NCI-H345 treated with DMSO at 0.1 percent for 48 hours (cell line): ENCODE measurements at regions not wholly inside any gene's neighbourhood (a gene's known extent, or its start where the extent isn't known, plus 50 kb on each side); places are given as distances from the start of the nearest gene placed in this dataset.

Experiments
- DNase-seq: peaks from one replicate; lab custom pipeline; 2025; ENCODE audit not compliant: unreplicated experiment; lab: John Stamatoyannopoulos, UW

DNA sequence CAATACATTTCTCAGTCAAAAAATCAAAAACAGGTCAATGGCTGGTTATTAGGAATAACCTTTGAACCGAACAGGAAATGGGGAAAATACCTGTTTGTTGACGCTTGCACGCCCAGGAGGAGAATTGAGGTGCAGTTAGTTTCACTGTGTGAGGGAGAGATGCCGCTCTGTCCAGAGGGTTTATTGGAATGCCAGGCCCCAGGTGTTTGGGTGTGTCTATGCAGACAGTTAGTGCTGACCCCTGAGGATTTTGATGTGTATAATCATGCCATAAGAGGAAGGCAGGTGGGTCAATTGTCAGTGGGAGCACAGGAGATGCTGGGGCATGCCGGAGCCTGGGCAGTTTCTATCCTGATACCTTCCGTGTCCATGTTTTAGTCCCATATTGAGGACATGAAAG lies 100.8 kb upstream of the DIO3 start:
- no peak for DNase-seq

DNA sequence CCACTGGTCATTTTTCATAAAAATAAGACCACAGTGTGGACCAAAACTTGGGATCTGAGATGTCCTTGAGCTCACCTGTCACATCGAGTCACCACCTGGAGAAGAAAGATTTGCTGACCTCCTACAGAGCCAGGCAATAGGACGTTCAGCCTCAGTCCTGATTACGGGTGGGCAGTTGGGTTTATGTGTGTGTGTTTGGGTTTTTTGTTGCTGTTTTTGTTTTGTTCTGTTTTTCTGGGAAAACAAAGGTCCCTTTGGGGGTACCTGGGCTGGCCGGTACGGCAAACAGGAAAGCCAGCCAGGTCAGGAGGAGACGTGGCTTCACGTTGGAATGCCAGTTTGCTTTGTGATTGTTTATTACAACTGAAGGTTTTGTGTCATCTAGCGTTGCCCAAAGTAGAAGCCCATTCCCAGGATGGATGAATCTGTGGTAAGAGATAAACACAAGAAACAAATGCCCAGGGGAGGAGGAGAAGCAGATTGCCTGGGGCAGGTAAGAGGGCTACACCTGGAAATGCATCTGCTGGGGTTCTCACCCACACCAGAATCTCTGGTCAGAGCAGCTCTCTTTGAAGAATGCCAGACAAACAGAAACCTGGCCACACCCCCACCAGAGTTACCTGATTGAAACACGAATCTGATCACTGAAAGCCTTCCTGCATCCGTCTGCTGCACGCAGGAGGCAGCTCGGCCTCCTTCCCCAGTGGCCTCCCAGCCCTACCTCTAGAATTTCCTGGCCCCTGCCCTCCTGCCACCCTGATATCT lies 100.1 kb upstream of the DIO3 start:
- no peak for DNase-seq

DNA sequence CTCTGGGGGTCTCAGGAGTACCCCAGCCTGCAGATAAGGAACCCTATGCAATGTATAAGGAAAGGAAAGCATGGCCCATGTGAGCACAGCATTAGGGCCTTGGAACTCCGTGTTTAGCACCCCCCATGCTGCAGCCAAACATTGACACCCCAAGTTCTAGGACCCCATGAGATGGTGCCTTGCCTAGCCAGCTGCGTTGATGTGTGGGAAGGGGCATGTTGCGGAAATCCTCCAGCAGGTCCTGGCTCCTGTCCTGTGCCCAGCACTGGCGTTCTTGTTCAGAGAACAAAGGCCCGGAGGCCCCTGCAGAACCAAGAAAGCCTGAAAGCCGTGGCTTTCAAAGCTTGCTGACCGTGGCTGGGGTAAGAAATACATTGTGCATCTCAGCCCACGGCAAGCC lies 99.4 kb upstream of the DIO3 start:
- no peak for DNase-seq

DNA sequence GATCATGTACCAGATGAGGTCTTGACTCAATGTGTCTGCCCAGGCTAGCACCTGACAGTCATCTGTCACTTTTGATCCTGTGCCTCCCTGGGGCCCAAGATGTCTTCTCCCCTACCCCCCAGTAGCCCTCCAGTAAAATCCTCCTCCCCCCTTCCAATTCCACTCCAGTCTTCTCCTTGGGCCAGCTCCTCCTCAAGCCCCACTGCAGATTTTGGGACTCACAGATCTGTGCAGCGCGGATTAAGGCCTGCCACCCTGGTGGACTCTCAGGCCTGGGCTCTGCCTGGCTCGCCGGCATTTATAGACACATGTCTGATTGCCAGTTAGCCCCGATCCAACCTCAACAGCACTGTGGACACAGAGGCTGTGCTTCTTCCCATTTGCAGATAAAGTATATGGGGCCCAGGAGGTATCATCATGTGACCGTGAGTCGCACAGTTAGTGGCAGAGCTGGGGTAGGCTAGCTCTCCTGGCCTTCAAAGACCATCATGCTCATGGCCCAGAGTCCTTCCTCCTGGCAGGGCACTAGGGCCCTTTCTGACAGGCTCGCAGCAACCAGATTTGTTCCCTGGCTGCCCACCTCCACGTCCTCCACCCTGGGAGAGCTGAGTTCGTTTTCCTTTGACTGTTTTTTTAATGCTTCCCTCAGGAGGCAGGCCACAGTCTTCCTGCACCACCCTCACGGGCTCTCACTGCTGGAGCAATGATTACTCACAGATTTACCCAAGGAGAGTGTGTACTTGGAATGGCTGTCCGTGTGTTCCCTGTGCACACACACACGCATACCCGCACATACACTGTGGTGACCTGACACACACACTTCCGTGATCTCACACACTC lies 98.3 kb upstream of the DIO3 start:
- DNase-seq: no peak

DNA sequence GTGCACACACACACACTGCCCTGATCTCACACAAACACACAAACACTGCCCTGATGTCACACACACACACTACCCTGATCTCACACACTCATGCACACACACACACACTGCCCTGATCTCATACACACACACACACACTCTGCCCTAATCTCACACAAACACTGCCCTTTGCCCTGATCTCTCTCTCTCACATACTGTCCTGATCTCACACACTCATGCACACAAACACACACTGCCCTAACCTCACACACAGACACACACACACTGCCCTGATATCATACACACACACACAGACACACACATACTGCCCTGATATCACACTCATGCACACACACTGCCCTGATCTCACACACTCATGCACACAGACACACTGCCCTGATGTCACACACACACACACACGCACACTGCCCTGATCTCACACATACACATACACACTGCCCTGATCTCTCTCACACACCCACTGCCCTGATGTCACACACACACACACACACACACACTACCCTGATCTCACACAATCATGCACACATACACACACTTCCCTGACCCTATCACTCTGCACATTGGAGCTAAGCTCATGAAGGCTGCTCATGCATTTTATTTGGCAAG lies 97.6 kb upstream of the DIO3 start:
- no peak for DNase-seq

DNA sequence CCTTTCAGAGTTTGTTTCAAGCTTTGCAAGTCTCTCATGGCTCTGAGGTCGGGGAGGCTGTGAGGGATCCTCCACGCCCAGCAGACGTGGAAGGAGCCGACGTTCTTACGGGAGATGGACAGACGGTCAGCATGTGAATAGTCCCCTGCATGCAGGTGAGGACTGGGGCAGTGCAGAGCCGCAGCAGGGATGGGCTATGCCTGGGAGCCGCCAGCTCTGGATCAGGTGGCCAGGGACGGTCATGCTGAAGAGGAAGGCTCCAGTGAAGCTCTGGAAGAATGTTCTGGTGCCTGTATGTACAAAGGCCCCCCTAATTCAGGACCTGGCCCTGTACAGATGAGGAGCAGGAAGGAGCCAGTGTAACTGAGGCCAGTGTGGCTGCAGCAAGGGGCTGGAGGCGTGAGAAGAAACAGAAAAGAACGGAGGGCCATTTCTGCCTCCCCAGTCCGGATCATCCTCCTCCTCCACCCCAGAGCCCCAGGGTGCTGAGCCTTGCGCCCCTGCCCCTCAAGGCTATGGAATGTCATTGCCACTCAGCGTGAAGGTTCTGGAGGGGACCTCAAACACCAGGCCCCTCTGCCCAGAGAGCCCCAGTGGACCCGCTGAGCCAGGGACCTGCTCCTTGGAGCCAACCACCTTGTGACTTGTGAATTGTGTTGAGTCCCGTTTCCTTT lies 96.8 kb upstream of the DIO3 start:
- no peak for DNase-seq

DNA sequence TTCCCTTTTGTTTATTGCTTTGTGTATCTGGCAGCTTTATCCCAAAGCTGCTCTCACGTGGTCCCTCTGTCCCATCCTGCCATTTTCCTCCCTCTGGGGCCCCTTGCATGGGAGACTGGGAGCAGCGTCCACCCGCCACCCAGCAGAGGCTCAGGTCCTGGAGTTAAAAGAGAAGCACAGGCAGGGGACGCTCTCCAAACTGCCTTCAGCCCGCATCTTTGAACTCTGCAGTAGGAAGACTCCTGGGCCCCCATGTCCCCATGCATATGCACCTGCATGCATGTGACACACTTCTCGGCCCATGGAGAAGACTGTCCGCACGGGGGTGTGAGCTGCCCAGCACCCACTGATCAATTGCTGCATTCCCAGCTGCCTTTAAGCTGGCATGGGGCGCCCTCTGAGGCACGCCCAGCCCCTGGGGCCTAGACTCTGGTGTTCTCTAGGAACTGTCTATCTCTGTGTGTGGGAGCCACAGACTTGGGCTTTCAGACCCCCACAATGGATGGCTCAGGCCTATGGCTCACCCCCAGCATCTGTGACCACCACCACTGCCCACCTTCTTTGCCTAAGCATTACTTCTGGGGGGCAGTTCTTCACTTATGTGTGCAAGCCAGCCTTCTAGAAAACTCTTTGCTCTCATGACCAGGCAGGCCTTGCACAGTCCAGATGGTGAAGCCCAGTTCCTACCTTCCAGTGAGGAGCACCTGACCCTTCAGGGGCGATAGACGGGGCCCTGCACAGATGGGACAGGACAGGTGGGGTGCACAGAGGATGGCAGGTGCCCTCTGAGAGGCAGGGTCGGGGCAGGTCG lies 96.1 kb upstream of the DIO3 start:
- no peak for DNase-seq

DNA sequence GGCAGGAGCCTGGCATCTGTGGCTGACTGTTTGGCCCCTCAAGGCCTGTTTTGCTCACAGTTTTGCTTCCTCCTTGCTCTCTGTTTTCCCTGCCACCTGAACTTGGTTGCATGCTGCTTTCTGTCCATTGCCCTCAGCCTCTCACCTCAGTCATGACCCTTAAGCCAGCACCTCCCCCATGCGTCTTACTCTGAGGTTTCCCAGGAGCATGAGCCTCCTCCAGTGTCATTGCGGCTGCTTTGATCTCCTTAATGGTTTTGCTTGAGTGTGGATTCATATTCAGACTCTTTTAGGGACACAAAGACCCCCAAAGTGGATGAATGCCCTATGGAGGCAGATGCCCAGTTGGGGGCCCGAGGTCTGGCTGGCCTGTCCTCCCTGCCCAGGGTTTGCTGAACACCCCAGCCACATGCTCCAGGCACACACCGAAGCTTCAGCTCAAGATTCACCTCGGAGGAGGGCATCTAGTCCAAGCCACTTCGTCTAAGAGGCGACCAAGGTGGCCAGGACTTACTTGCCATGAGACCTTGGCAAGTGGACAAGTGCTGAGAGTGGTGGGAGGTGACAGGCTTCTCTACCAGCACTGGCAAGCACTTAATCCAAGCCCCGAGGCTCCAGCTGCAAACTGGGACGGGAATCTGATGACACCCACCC lies 95.4 kb upstream of the DIO3 start:
- no peak for DNase-seq

DNA sequence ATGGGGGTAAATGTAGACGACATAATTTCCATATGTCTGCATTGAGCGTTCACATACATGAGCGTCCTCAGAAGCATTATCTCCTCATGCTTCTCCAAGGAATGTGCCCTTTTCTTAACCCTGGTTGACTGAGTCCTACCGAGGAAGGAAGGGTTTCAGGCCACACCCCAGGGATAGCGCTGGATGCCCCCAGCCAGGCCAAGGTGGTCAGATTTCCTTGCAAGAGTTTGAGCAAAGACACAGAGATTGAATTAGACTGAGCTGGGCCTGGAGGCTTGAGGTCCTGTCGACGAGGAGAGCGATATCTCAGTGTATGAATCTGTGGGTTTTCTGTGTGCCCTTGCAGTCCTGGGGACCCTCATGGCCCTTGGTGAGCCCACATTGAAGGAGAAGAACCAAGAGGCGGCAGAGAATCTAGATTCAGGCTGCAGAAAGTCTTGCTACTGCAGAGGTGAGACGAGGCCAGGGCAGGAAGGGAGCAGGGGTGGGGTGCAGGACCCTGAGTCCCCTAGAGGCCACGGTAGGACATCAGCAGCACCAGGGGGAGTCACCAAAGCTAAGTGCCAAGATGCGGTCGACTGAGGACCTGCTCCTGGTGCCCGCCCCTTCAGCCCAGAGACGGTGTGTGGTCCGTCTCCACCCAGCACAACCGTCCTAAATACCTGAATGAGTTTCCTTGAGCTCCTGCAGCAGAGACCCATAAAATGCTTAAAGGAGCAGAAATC lies 94.7 kb upstream of the DIO3 start:
- DNase-seq: no peak

DNA sequence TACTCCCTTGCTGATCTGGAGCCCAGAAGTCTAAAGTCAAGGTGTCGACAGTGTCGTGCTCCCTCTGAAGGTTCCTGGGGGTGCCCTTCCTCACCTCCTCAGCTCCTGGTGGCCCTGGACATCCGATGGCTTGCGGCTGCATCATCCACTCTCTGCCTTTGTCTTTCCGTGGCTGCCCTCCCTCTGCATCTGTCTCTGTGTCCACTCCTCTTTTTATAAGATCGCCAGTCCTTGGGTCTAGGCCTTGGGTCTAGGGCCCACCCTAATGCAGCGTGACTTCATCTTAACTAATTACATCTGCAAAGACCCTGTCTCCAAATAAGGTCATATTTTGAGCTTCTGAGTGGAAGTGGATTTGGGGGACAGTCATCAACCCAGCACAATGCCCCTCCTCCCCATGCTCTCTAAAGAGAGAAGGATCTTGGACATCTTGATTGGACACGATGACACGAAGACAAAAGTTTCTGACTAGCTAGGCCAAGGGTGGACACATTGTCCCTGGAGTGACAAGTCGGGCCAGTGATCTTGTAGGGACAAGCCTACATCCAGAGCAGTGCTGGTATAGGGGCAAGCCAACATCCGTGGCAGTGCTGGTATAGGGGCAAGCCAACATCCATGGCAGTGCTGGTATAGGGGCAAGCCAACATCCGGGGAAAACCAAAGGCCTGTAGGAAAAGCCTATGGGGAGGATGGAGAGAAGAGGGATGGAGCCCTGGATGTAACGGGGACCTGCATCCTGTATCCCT lies 93.9 kb upstream of the DIO3 start:
- no peak for DNase-seq

DNA sequence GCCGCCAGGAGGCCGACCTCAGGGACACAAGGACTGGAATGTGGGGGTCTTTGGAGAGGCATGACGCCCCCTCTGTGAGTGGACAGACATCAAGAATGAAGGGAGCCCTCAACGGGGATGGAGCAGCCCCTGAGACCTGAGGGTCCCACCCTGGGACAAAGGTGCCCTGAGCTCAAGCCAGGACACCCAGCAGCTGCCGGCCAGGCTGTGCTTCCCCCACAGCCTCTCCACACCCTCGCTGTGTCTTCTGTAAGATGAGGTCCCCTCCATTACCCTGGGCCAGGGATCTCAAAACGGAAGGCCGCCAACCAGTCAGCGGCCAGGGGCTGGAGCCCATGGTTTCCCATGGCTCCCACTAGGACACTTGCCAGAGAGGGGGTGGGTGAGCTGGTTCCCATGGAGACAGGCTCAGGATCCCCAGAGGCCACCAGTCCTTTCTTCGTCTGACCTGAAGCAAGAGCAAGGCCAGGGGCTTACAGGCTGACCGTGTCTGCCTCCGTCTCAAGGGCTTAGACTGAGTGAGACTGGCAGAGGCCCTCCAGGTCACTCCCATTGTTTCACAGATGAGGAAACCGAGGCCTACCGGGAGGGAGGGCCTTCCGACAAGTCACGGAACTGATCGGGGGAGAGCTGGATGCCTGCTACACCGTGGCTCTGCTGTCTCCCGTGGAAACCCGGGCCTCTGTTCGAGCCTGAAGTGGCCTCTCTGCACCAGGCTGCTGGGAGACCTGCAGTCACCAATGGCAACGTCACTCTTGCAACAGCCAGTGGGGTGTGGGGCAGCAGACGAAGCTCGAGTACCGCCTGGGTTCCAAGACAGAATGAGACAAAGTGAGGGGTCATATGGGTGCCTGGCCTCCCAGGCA lies 91.7 kb upstream of the DIO3 start:
- no peak for DNase-seq

DNA sequence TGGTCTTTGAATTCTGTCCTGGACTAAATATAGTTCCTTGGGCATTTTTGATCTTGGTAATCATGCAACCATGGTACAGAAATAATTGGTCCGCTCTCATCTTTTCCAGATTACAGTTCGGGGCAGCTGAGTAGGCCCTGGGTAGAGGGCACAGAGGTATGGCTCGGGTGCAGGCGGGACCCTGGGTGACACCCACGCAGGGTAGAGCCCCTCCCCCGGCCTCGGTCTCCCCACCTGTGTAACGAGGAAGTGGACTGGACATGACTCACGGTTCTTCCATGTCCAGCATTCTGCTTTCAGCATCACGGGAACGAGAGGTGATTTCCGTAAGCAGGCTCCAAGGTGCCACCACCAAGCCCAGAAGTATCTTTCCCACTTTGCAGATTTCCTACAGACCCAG lies 91.0 kb upstream of the DIO3 start:
- DNase-seq: no peak

DNA sequence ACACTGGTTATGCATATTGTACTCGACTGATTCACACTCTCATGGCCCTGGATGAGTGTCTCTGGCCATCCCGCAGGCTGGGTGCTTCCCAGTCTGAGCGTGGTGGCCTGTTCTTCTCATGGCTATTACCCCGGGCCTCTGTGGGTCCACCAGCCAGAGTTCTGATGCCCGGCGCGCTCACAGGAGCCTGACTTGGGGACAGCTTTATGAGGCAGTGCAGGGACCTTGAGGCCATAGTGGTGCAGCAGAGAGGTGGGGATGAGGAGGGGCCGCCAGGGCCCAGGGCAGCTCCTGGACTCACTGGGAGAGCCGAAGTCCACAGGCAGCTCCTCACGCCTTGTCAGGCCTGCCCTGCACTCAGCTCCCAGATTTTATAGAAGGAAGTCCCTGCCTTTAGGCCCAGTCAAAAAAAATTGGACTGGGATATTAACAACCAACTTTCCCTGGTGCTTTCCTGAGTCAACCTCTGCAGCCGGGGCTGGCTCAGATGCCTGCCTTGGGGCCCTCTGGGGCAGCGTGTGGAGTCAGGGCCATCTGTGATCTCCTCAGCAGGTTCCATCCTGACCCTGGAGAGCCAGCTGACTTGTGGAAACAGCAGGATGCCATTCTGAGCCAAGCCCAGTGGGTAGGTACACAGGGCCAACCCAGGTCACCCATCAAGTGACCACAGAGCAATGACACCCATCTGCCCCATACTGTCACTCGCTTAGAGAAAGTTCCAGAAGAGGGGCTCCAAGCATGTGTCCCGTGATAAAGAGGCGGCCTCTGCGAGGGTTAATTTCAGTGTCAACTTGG lies 89.4 kb upstream of the DIO3 start:
- no peak for DNase-seq

DNA sequence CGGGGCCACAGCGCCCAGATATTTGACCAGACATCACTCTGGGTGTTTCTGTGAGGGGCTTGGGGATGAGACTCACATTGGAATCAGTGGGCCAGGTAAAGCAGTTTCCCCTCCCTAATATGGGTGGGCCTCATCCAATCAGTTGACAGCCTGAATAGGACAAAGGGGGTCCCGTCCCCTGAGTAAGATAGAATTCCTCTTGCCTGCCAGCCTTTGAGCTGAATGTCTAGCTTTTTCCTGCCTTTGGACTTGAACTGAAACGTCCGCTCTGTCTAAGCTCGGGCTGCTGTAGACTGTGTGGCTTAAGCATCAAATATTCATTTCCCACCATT lies 88.8 kb upstream of the DIO3 start:
- DNase-seq: no peak

DNA sequence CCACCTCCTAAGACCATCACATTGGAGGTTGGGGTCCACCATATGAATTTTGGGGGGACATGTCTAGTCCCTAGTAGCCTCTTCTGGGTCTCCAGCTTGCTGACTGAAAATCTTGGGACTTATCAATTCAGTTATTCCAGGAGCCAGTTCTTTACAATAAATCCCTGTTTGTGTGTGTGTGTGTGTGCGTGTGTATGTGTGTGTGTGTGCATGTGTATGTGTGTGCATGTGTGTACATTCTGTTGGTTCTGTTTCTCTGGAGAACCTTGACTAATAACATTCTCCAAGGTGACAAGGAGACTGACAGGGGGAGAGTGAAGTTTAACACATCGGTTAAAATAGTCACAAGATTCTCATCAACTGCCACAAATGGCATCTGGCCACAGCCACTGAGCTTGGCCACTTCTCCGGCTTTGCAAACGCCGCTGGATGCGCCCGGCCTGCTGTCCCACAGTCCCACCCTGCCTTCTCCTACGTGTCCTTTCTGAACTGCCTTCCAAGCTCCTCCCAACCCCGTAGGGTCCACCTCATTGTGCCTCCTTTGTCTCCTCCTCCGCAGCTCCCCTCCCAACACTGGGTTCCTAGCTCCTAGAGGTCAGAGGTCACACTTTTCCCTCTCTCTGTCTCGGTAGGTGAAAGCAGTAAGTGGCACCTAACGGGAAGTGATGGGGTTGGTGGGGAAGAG lies 88.1 kb upstream of the DIO3 start:
- no peak for DNase-seq

DNA sequence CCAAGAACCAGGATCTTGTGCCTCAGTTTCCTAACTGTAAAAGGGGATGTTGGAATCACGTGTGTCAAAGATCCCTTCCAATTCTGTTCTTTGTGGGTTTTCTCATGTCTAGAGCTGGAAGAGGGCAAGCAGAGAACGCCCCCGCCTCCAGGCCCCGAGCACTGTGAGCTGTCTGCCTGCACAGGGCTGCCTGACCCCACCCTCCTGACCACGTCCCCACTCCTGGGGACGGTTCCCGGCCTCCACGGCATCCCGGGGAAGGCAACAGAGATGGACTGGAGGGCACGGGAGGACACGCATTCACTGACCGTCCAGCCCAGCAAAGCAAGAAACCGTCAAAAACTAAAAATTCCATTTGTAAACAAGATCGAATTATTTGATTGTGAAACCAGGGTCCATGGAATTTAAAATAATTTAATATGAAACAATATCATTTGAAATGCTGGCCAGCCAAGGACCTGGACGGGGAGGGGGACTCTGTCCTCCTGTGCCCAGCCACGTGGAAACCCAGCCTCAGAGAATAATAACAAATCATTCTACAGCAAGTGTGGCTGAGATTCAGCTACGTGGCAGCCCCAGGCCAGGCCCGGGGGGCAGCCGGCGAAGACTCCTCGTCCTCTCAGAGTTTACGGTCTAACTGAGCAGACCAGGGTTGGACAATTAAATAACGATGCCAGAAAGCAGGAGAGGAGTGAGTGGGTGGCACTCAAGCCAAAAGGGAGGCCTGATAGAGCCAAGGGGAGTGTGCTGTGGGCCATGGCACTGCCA lies 87.3 kb upstream of the DIO3 start:
- DNase-seq: no peak
